ENCODE measurements at regions not wholly inside any gene's neighbourhood (a gene's known extent, or its start where the extent isn't known, plus 50 kb on each side); places are given as distances from the start of the nearest gene placed in this dataset.

DNA sequence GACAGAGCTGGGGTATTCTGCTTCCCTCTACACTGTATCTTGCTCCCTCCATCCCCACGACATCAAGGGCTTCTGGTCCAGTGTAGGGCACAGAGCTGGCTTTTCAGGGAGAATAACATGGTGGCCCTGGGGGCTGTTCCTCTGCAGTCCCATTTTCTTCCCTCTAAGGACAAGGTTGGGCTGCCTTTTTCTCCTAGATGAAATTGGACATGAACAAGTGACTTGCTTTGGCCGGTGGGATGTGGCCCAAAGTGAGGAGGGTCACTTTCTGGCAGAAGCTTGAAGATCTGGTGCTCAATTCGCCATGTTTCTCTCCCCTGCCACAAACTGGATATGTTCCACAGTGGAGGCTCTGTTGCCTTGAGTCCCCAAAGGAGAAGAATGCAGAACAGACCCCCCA lies 235.7 kb downstream of the EMX2 start:
- no peaks in the 10 kb centered on the region for H3K27me3 ChIP-seq
- no peak overlapping the region for H3K4me3 ChIP-seq
- TF ChIP-seq, protein P1, sequence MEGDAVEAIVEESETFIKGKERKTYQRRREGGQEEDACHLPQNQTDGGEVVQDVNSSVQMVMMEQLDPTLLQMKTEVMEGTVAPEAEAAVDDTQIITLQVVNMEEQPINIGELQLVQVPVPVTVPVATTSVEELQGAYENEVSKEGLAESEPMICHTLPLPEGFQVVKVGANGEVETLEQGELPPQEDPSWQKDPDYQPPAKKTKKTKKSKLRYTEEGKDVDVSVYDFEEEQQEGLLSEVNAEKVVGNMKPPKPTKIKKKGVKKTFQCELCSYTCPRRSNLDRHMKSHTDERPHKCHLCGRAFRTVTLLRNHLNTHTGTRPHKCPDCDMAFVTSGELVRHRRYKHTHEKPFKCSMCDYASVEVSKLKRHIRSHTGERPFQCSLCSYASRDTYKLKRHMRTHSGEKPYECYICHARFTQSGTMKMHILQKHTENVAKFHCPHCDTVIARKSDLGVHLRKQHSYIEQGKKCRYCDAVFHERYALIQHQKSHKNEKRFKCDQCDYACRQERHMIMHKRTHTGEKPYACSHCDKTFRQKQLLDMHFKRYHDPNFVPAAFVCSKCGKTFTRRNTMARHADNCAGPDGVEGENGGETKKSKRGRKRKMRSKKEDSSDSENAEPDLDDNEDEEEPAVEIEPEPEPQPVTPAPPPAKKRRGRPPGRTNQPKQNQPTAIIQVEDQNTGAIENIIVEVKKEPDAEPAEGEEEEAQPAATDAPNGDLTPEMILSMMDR (IDR thresholded peaks at IDR 0.05): no peak
- TF ChIP-seq POLR2A (IDR thresholded peaks at IDR 0.05) (no peak), EP300 (IDR thresholded peaks at IDR 0.05) (no peak)
- H3K27ac ChIP-seq: no peak overlapping the region
- no peak for DNase-seq (ENCODE audit: low spot score in 2 of 2)
- 63 to 90% methylated on average over 3 of the region's 3 CpGs for WGBS, 2 donors
- no peaks in the 10 kb centered on the region for H3K36me3 ChIP-seq
- no peaks in the 10 kb centered on the region for H3K4me1 ChIP-seq
- H3K9me3 ChIP-seq: peaks cover 0 to 5% (median 0%) of the 10 kb centered on the region in 4 donors

DNA sequence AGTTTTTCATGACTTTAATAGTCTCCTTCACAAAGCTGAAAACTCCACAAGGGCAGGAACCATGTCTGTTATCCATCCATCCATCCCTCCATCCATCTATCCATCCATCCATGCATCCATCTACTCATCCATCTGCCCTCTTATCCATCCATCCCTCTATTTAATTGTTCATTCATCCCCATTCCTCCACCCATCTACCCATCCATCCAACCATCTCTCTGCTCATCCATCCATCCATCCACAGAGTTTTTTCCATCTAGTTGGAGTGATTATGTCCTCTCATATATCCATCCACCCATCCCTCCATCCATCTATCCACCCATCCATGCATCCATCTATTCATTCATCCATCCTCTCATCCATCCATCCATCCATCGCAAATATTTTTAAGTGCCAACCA lies 237.9 kb downstream of the EMX2 start:
- Histone ChIP-seq H3K27ac (no peak overlapping the region), H3K4me3 (no peak overlapping the region), H3K9me3 (no peaks in the 10 kb centered on the region), H3K27me3 (no peaks in the 10 kb centered on the region), H3K4me1 (no peaks in the 10 kb centered on the region), H3K36me3 (no peaks in the 10 kb centered on the region)
- DNase-seq (ENCODE audit: low spot score in 2 of 2): no peak
- TF ChIP-seq POLR2A (IDR thresholded peaks at IDR 0.05): no peak
- no peak for TF ChIP-seq EP300 (IDR thresholded peaks at IDR 0.05)
- TF ChIP-seq, protein P1 (IDR thresholded peaks at IDR 0.05): no peak
- WGBS, 2 donors: 96 to 98% methylated on average over 1 of the region's 1 CpG

DNA sequence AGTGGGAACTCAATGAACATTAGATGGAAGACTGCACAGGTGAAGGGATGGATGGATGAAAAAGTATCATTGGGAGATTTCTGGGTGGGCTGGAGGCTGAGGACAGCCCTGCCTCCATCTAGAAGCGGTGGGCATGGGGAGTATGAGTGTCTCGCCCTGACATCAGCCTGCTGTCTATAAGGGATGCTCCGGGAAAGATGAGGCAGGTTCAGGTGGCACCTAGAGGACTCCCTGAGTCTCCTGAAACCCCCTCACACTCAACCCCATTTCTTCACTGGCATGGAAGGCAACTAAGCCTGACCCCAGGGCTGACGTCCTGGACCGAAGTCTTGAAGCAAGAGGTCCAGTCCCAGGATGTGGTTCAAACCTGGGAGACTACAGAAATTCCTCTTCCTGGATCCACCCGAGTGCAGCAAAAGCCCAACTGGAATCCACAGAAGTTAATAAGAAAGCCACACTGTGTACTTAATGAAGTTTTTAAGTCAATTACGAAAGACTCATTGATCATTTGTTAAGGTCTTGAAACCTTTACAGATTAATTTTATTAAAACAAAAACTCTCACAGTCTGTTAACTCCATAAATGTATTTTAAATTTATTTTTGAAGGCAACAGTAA lies 238.8 kb downstream of the EMX2 start:
- H3K4me1 ChIP-seq: no peaks in the 10 kb centered on the region
- WGBS, 2 donors: 88 to 90% methylated on average over 7 of the region's 7 CpGs
- no peak for DNase-seq (ENCODE audit: low spot score in 2 of 2)
- no peaks in the 10 kb centered on the region for H3K27me3 ChIP-seq
- H3K9me3 ChIP-seq: no peaks in the 10 kb centered on the region
- H3K36me3 ChIP-seq: no peaks in the 10 kb centered on the region
- H3K4me3 ChIP-seq: no peak overlapping the region
- TF ChIP-seq, protein P1 (IDR thresholded peaks at IDR 0.05): no peak
- TF ChIP-seq POLR2A (IDR thresholded peaks at IDR 0.05) (no peak), EP300 (IDR thresholded peaks at IDR 0.05) (no peak)
- H3K27ac ChIP-seq: no peak overlapping the region

DNA sequence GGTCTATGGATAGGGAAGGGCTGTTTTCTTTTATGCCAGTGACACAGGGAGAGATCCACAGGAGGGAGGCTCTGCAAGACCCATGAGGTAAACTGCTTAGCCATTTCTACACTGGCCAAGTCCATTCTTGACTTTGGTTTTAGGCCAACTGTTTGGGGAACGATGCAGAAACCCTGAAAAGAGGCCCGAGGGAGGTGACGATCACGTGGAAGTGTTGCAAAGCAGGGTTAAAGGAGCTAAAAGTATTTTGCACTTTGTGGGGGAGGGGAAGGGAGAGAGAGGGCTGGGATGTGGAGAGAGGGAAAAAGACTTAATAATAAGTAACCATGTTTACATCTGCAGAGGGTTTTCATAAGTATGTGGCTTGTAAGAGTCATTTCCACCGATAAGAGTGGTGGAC lies 239.7 kb downstream of the EMX2 start:
- H3K36me3 ChIP-seq: no peaks in the 10 kb centered on the region
- DNase-seq (ENCODE audit: low spot score in 2 of 2): no peak
- WGBS, 2 donors: 20 to 34% methylated on average over 5 of the region's 5 CpGs
- TF ChIP-seq EP300 (IDR thresholded peaks at IDR 0.05) (no peak), POLR2A (IDR thresholded peaks at IDR 0.05) (no peak)
- TF ChIP-seq, protein P1 (IDR thresholded peaks at IDR 0.05): no peak
- no peaks in the 10 kb centered on the region for H3K9me3 ChIP-seq
- no peaks in the 10 kb centered on the region for H3K4me1 ChIP-seq
- H3K27me3 ChIP-seq: no peaks in the 10 kb centered on the region
- no peak overlapping the region for H3K4me3 ChIP-seq
- no peak overlapping the region for H3K27ac ChIP-seq

DNA sequence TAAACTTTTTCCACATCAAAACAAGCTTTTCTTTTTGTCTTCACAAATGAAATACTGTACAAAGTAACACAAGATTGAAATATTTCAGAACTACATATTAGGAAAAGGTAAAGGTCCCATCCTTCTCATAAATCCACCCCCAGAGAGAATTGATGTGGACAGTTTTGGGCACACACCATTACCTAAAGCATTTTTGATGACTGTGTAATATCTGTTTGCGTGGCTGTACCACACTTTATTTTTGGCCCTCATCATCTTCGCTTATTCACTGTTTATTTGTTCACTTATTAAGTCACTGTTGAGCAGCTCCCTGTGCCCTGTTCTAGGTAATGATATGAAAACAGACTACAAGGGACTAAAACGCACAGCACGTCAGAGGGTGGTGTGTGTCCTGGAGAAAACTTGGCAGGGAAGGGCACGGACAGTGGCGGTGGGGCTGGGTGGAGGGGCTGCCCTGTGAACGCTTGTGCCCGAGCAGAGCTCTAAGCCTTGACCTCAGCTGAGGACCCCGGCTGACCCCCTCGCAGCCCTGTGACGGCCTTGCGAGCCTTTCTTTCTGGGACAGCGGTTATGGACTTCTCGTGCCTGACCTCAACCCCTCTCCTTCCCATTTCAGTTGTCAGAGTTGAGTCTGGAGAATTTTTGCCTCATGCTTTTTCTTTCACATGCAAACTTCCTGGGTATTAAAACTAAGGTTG lies 241.3 kb downstream of the EMX2 start:
- TF ChIP-seq, protein P1 (IDR thresholded peaks at IDR 0.05): no peak
- no peak for DNase-seq (ENCODE audit: low spot score in 2 of 2)
- Histone ChIP-seq H3K27ac (no peak overlapping the region), H3K36me3 (no peaks in the 10 kb centered on the region), H3K4me3 (no peak overlapping the region), H3K27me3 (no peaks in the 10 kb centered on the region), H3K9me3 (no peaks in the 10 kb centered on the region), H3K4me1 (no peaks in the 10 kb centered on the region)
- WGBS, 2 donors: 80 to 82% methylated on average over 14 of the region's 14 CpGs
